ENCODE measurements at regions not wholly inside any gene's neighbourhood (a gene's known extent, or its start where the extent isn't known, plus 50 kb on each side); places are given as distances from the start of the nearest gene placed in this dataset.
"Not testable (repeated sequence)": the region's sequence is repeated elsewhere in the genome, so short reads cannot be mapped to it uniquely, and the experiment has no call there.

DNA sequence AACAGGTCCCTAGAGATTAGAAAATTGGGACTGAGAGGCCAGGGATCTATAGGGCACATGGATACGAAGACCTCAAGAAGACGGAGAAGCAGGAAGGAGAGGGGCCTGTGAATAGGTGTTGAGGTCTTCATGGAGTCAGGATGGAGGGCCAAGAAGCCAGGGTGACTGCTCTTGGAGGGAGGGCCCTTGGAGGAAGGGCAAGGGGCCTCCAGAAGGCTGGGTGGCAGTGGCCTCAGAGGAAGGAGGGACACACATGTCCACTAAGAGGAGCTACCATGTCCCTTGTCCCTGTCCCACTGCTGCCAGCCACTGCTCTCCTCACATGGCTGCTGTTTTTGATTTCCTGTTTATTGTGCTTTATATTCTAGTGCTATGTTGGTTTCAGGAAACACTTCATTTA lies 589.5 kb upstream of the B3GAT1 start:
- Histone ChIP-seq H3K27me3 (ENCODE audit: insufficient read depth, poor library complexity, severe bottlenecking) (no peaks in the 10 kb centered on the region), H3K36me3 (ENCODE audit: low read depth) (no peaks in the 10 kb centered on the region), H3K4me3 (ENCODE audit: severe bottlenecking) (no peak overlapping the region), H3K4me1 (ENCODE audit: insufficient read depth, poor library complexity, severe bottlenecking) (no peaks in the 10 kb centered on the region), H3K27ac (ENCODE audit: poor library complexity, severe bottlenecking) (no peak overlapping the region), H3K9me3 (ENCODE audit: severe bottlenecking) (no peaks in the 10 kb centered on the region)
- ATAC-seq (ENCODE audit: low read depth) (no peak), DNase-seq (ENCODE audit: low spot score) (no peak)
- TF ChIP-seq, protein P1, sequence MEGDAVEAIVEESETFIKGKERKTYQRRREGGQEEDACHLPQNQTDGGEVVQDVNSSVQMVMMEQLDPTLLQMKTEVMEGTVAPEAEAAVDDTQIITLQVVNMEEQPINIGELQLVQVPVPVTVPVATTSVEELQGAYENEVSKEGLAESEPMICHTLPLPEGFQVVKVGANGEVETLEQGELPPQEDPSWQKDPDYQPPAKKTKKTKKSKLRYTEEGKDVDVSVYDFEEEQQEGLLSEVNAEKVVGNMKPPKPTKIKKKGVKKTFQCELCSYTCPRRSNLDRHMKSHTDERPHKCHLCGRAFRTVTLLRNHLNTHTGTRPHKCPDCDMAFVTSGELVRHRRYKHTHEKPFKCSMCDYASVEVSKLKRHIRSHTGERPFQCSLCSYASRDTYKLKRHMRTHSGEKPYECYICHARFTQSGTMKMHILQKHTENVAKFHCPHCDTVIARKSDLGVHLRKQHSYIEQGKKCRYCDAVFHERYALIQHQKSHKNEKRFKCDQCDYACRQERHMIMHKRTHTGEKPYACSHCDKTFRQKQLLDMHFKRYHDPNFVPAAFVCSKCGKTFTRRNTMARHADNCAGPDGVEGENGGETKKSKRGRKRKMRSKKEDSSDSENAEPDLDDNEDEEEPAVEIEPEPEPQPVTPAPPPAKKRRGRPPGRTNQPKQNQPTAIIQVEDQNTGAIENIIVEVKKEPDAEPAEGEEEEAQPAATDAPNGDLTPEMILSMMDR (IDR thresholded peaks at IDR 0.05; ENCODE audit: poor library complexity, severe bottlenecking) = no peak

DNA sequence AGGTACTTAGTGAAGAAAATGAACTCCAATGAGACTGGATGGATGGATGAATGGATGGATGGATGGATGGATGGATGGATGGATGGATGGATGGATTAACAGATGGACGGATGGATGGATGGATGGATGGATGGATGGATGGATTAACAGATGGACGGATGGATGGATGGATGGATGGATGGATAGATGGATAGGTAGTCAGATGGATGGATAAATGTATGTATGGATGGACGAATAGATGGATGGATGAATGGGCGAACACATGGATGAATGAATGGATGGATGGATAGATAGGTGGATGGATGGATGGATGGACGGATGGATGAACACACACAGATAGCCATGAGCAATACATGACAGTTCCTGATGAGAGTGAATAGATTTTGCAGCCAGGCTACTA lies 589.0 kb upstream of the B3GAT1 start:
- ATAC-seq (ENCODE audit: low read depth); H3K36me3 ChIP-seq (ENCODE audit: low read depth); H3K27me3 ChIP-seq (ENCODE audit: insufficient read depth, poor library complexity, severe bottlenecking); DNase-seq (ENCODE audit: low spot score); H3K9me3 ChIP-seq (ENCODE audit: severe bottlenecking); H3K27ac ChIP-seq (ENCODE audit: poor library complexity, severe bottlenecking); H3K4me3 ChIP-seq (ENCODE audit: severe bottlenecking); H3K4me1 ChIP-seq (ENCODE audit: insufficient read depth, poor library complexity, severe bottlenecking): not testable (repeated sequence)

DNA sequence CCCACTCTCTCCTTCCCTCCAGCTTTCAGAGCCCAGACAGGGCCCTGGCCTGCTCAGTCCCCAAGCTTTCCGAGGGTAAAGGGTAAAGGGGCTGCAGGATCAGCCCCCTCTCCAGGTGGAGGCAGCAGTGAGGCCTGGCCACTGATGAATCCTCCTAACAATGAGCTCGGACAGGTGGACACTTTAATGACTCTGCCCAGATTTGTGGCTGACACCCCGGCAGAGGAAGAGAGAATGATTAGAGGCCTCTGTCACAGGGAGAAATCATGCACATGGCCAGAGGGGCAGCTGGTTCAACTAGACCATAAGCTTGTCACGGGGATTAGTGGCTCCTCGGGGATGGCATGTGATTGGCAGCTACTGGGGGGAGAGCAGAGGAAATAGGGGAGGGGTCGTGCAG lies 587.5 kb upstream of the B3GAT1 start:
- DNase-seq (ENCODE audit: low spot score) (no peak), ATAC-seq (ENCODE audit: low read depth) (no peak)
- H3K27ac ChIP-seq (ENCODE audit: poor library complexity, severe bottlenecking) = no peak overlapping the region
- no peaks in the 10 kb centered on the region for H3K9me3 ChIP-seq (ENCODE audit: severe bottlenecking)
- TF ChIP-seq, protein P1 (IDR thresholded peaks at IDR 0.05; ENCODE audit: poor library complexity, severe bottlenecking) = no peak
- H3K36me3 ChIP-seq (ENCODE audit: low read depth) = no peaks in the 10 kb centered on the region
- no peak overlapping the region for H3K4me3 ChIP-seq (ENCODE audit: severe bottlenecking)
- H3K27me3 ChIP-seq (ENCODE audit: insufficient read depth, poor library complexity, severe bottlenecking) = peaks cover 16% of the 10 kb centered on the region
- H3K4me1 ChIP-seq (ENCODE audit: insufficient read depth, poor library complexity, severe bottlenecking) = no peaks in the 10 kb centered on the region

DNA sequence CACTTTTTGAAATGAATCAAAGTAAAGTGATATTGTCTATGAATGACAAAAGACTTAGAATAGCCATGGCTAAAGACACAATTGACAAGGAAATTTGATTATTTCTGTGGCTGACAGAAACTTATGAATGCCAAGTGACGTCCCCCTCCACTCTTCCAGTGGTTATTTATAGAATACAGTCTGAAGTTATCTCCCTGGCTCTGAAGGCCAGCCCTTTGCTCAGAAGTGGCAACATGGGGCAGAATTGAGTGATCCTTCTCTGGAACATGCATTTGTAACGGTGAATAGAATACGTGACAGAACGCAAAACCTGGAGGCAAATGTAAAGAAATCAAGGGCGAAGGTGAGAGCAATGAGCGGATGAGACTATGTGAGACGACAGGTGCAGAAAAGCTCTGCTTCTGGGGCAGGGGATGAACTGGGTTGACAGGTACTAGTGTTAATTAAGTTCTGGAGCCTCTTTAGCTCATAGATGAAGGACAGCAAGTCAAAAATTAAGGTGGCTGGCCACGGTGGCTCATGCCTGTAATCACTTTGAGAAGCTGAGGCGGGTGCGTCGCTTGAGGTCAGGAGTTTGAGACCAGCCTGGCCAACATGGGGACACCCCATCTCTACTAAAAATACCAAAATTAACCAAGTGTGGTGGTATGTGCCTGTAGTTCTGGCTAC lies 585.7 kb upstream of the B3GAT1 start:
- H3K27me3 ChIP-seq (ENCODE audit: insufficient read depth, poor library complexity, severe bottlenecking) = peaks cover 21% of the 10 kb centered on the region
- no peaks in the 10 kb centered on the region for H3K36me3 ChIP-seq (ENCODE audit: low read depth)
- H3K9me3 ChIP-seq (ENCODE audit: severe bottlenecking) = no peaks in the 10 kb centered on the region
- ATAC-seq (ENCODE audit: low read depth) = no peak
- no peak overlapping the region for H3K27ac ChIP-seq (ENCODE audit: poor library complexity, severe bottlenecking)
- no peak for DNase-seq (ENCODE audit: low spot score)
- H3K4me3 ChIP-seq (ENCODE audit: severe bottlenecking) = no peak overlapping the region
- TF ChIP-seq, protein P1 (IDR thresholded peaks at IDR 0.05; ENCODE audit: poor library complexity, severe bottlenecking) = no peak
- H3K4me1 ChIP-seq (ENCODE audit: insufficient read depth, poor library complexity, severe bottlenecking) = no peaks in the 10 kb centered on the region

DNA sequence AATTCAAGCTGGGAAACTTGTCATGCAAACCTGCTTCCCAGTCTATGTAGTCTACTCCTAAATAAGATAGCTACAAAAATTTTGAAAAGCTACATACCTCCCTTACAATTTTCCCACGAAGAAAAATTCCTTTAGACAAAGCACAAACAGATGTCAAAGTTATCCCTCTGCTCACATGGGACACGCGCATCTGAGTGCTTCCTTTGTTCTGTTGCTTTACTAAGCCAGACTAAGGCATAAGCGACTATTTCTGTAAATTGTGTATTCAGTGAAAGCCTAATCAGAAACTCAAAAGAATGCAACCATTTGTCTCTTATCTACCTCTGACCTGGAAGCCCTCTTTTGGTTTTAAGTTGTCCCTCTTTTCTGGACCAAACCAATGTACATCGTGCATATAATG lies 583.7 kb upstream of the B3GAT1 start:
- H3K4me3 ChIP-seq (ENCODE audit: severe bottlenecking) = no peak overlapping the region
- no peaks in the 10 kb centered on the region for H3K4me1 ChIP-seq (ENCODE audit: insufficient read depth, poor library complexity, severe bottlenecking)
- H3K9me3 ChIP-seq (ENCODE audit: severe bottlenecking) = no peaks in the 10 kb centered on the region
- TF ChIP-seq, protein P1 (IDR thresholded peaks at IDR 0.05; ENCODE audit: poor library complexity, severe bottlenecking) = no peak
- no peak for DNase-seq (ENCODE audit: low spot score)
- H3K36me3 ChIP-seq (ENCODE audit: low read depth) = no peaks in the 10 kb centered on the region
- no peak for ATAC-seq (ENCODE audit: low read depth)
- H3K27me3 ChIP-seq (ENCODE audit: insufficient read depth, poor library complexity, severe bottlenecking) = peaks cover 21% of the 10 kb centered on the region
- no peak overlapping the region for H3K27ac ChIP-seq (ENCODE audit: poor library complexity, severe bottlenecking)
